Left ventricle myocardium superior (tissue), 1 donor: ENCODE measurements at regions not wholly inside any gene's neighbourhood (a gene's known extent, or its start where the extent isn't known, plus 50 kb on each side); places are given as distances from the start of the nearest gene placed in this dataset.
"Not testable (repeated sequence)": the region's sequence is repeated elsewhere in the genome, so short reads cannot be mapped to it uniquely, and the experiment has no call there.

ENCODE experiments used
- ATAC-seq: fragments of 200-7000 bp; cut with Tn5 transposase; one replicate; pipeline ENCODE4 v1.9.1; 2020; ENCODE audit warnings: mild to moderate bottlenecking, moderate library complexity
- DNase-seq: peaks from one replicate; pipeline ENCODE4 v3.0.0-alpha.2; 2020
- intact Hi-C: fragments of 100-400 bp; cut with micrococcal nuclease; formaldehyde crosslinking; loops from one replicate; pipeline ENCODE4 v1.11.0; 2022
- donor health status: DM: no; HTN: yes; CAD: no; lungs with severe emphysema.

DNA sequence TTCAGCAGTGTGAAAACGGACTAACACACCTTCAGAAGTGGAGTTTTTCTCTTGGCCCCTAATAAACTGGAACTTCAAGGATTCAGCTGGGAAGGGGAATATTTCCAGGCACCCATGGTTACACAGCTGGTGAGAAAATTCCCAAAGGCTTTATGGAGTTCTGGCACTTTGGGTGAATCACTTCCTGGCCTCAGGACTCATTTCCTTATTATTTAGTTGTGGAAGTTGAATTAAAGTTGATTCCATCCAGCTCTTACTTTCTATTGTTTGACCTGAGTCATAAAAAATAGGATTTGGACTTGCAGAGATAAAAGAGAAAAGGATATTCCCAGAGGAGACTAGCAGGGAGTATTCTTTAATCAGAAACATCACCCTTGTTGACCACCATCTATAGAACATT, 882.1 kb downstream of the UQCRFS1 start:
- intact Hi-C loops: no loop called here
- DNase-seq: no peak
- ATAC-seq: no peak

DNA sequence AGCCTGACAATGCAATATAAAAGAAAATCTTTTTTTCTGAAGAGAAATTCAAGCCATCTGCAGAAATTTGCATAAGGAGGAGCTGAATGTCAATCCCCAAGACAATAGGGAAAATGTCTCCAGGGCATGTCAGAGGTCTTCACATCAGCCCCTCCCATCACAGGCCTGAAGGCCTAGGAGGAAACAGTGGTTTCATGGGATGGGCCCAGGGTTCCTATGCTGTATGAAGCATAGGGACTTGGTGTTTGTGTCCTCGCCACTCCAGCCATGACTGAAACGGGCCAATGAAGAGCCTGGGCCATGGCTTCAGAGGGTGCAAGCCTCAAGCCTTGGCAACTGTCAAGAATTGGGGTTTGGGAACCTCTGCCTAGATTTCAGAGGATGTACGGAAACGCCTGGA, 883.5 kb downstream of the UQCRFS1 start:
- DNase-seq (no peak), ATAC-seq (no peak)
- intact Hi-C loops: loop anchor here (5.0 kb wide), 1 partner anchor 357 kb away; no protein-coding TSS in a partner anchor

- DNase-seq (no peak), ATAC-seq (no peak)
- intact Hi-C loops: loop anchor here (5.0 kb wide), 1 partner anchor 356 kb away; no protein-coding TSS in a partner anchor
Measured at GRCh38 chr19:28327905-28328304, 885.0 kb downstream of the UQCRFS1 start.

DNA sequence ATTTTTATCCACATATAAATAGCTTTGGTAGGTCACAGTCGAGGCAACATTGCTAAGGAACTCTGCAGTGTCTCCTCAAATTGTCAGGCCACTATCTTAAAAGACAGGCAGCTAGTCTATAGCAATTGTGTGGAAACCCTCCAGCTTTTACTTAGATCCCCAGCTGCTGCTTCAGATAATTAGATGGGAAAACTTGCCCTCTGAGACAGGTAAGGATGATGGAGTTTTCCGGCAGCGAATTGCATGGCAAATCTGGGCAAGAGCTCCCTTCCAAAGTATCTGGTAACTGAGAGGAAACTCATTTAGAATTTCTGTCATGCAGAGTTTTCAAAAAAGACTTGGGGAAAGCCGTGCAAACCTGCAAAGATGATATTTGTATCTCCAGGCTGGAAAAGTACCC, 886.2 kb downstream of the UQCRFS1 start:
- intact Hi-C loops: loop anchor here (5.0 kb wide), 1 partner anchor 354 kb away; no protein-coding TSS in a partner anchor
- ATAC-seq (no peak), DNase-seq (no peak)

- ATAC-seq (no peak), DNase-seq (no peak)
- intact Hi-C loops: loop anchor here (5.0 kb wide), 1 partner anchor 352 kb away; no protein-coding TSS in a partner anchor
Measured at GRCh38 chr19:28324275-28325060, 888.5 kb downstream of the UQCRFS1 start.

- ATAC-seq (no peak), DNase-seq (no peak)
- intact Hi-C loops: no loop called here
Measured at GRCh38 chr19:28322945-28323344, 890.0 kb downstream of the UQCRFS1 start.

- DNase-seq (no peak), ATAC-seq (no peak)
- intact Hi-C loops: no loop called here
Measured at GRCh38 chr19:28322491-28322890, 890.5 kb downstream of the UQCRFS1 start.

DNA sequence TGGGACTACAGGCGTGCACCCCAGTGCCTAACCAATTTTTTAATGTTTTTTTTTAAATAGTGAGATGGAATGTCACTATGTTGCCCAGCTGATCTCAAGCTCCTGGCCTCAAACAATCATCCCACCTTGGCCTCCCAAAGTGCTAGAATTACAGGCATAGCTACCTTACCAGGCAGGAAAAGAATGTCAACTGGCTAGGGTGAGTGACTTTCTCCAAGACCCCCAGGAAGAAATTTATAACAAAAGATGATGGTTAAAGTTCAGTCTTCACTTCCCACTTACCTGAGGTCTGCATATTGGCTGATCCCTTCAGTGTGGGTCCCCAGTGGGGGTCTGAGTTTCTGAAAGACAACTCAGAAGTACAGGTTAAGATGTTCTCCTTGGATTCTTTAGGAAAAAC, 893.0 kb downstream of the UQCRFS1 start:
- ATAC-seq: no peak
- intact Hi-C loops: no loop called here
- DNase-seq: no peak

GRCh38 chr19:28319227-28319626, 893.7 kb downstream of the UQCRFS1 start:
- ATAC-seq (no peak), DNase-seq (no peak)
- intact Hi-C loops: no loop called here

GRCh38 chr19:28318469-28319179, 894.3 kb downstream of the UQCRFS1 start:
- intact Hi-C loops: no loop called here

GRCh38 chr19:28316464-28316863, 896.5 kb downstream of the UQCRFS1 start:
- intact Hi-C loops: no loop called here
- DNase-seq (no peak), ATAC-seq (no peak)

More at GRCh38 chr19:28318469-28319179, 894.3 kb downstream of the UQCRFS1 start:
- no peak for DNase-seq
- no peak for ATAC-seq

DNA sequence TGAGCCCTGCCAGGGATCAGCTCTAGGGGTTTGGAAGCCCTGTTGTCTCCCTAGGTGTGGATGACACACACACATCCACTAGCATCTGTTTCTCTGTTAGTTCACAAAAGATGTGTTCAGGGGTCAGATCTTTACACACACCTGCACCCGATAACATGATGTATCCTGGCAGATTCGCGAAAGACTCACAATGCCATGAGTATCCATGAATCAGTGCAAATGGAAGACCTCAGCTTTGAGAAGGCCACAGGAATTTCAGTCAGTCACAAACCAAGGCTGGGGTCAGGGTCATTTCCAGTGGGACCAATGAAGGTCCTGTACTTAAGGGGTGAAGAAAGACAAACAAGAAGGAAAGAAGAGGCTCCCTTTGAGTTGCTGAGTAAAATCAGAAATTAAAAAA, 898.2 kb downstream of the UQCRFS1 start:
- no peak for DNase-seq
- intact Hi-C loops: no loop called here
- no peak for ATAC-seq

DNA sequence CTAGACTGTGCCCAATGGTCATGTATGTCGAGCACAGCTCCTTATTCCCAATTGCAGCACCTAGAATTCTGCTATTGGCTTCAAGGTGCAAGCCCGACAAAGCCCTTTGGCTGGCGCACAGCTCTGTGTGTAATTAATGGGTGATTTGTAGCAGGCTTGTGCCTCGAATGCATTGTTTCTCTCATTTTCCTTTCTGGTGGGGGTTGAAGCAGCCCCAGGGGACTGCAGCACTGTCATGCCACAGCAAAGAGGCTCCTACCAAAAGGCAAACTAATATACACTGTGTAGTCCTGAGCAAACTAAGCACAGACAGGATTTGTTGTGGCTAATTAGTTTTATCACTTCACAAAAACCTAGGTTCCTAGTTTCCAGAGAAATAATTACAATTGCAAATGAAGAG, 898.7 kb downstream of the UQCRFS1 start:
- ATAC-seq (no peak), DNase-seq (no peak)
- intact Hi-C loops: no loop called here

- ATAC-seq (peak; percentile 91), DNase-seq (peak; percentile 41)
- intact Hi-C loops: no loop called here
Measured at GRCh38 chr19:28313633-28314032, 899.3 kb downstream of the UQCRFS1 start.

DNA sequence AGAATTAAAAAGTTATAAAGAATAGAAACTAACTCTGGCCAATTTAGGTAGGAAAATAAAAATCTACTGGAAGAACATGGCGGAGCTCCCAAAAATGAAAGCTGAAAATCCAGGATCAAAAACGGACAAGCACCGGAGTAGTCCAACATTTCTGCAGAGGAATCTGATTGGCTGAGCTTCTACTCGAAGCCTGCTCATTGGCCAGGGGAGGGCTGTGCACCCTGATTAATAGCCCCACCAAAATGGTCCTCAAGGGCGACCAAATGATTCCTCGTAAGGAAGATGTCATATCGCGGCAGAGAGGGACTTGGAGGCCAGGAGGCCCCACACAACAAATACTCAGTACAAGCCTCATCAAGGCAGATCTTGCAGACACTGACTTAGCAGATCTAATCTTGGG, 900.7 kb downstream of the UQCRFS1 start:
- no peak for ATAC-seq
- intact Hi-C loops: no loop called here
- DNase-seq: no peak

GRCh38 chr19:28310829-28311228, 902.1 kb downstream of the UQCRFS1 start:
- DNase-seq, ATAC-seq, intact Hi-C loops: not testable (repeated sequence)

- peak; percentile 77 for ATAC-seq
Measured at GRCh38 chr19:28309070-28309469, 903.9 kb downstream of the UQCRFS1 start.

DNA sequence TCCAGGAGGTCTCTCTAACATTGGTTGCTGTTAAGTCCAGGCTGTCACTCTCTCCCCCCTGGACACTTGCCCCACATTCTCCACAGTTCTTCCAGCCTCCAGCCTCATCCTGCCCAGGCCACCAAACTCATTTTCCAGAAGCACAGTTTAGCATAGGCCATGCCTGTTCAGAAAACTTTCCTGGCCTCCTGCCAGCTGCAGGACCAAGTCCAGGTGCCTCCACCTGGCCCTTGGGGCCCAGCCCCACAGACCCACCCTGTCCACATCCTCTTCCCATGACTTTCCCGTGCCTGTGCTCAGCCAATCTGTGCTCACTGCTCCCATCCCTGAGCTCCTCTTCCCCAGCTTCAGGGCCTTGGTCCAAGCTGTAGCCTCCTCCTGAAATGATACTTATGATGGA, 905.0 kb downstream of the UQCRFS1 start:
- intact Hi-C loops: no loop called here
- ATAC-seq: no peak
- no peak for DNase-seq

More at GRCh38 chr19:28309070-28309469, 903.9 kb downstream of the UQCRFS1 start:
- intact Hi-C loops: no loop called here
- peak; percentile 38 for DNase-seq

DNA sequence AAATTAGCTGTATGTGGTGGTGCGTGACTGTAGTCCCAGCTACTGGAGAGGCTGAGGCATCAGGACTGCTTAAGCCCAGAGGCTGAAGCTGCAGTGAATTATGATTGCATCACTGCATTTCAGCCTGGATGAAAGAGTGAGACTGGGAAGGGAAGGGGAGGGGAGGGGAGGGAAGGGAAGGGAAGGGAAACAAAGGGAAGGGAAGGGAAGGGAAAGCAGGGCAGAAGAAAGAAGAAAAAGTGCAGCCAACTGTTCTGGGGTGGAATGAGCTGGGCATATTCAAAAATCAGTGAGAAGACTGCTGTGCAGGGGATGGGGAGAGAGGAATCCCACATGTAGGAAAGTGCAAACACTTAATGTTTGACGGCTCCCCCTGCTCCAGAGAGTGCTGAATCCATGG, 905.5 kb downstream of the UQCRFS1 start:
- ATAC-seq (peak; percentile 74), DNase-seq (no peak)
- intact Hi-C loops: no loop called here

DNA sequence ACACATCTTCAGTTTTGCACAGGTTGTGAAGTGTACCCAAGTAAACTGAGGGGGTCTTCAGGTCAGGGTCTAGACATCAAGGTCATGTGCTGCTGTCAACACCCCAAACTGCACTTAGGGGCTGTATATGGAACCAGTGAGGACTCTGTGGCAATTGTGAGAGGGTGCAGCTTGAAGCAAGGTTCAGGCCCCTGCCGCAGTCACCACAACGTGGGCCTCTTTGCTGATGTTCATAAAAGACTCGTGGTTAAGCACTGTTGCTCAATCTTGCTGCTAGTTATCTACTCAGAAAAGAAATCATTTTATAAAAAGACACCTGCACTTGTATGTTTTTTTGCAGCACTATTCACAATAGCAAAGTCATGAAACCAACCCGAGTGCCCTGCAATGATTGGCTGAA, 907.4 kb downstream of the UQCRFS1 start:
- no peak for DNase-seq
- intact Hi-C loops: no loop called here
- ATAC-seq: no peak
